ENCODE measurements at regions not wholly inside any gene's neighbourhood (a gene's known extent, or its start where the extent isn't known, plus 50 kb on each side); places are given as distances from the start of the nearest gene placed in this dataset.

GRCh38 chr4:38189445-38189844, 229.2 kb downstream of the PTTG2 start:
- peak overlapping the region; percentile 7 for H3K4me3 ChIP-seq (ENCODE audit: low read length)
- no peaks in the 10 kb centered on the region for H3K36me3 ChIP-seq (ENCODE audit: insufficient read depth, low read length)
- no peaks in the 10 kb centered on the region for H3K9me3 ChIP-seq (replicated peaks; ENCODE audit: low read length)
- no peak overlapping the region for H3K9ac ChIP-seq (ENCODE audit: low read depth, low read length)
- peaks cover 27% of the 10 kb centered on the region for H3K27me3 ChIP-seq (ENCODE audit: control insufficient read depth, insufficient read depth, low read length)
- H3K4me1 ChIP-seq (ENCODE audit: control insufficient read depth, insufficient read depth, low read length): peaks cover 28% of the 10 kb centered on the region
- peak overlapping the region; percentile 10 for H3K4me2 ChIP-seq (ENCODE audit: low read length)

GRCh38 chr4:38190717-38191178, 230.6 kb downstream of the PTTG2 start:
- Histone ChIP-seq H3K9me3 (replicated peaks; ENCODE audit: low read length) (peaks cover 4% of the 10 kb centered on the region), H3K27me3 (ENCODE audit: control insufficient read depth, insufficient read depth, low read length) (peaks cover 33% of the 10 kb centered on the region), H3K9ac (ENCODE audit: low read depth, low read length) (no peak overlapping the region), H3K4me2 (ENCODE audit: low read length) (peak overlapping the region; percentile 48), H3K4me1 (ENCODE audit: control insufficient read depth, insufficient read depth, low read length) (peaks cover 28% of the 10 kb centered on the region), H3K4me3 (ENCODE audit: low read length) (no peak overlapping the region), H3K36me3 (ENCODE audit: insufficient read depth, low read length) (no peaks in the 10 kb centered on the region)

GRCh38 chr4:38192516-38192915, 232.3 kb downstream of the PTTG2 start:
- Histone ChIP-seq H3K36me3 (ENCODE audit: insufficient read depth, low read length) (no peaks in the 10 kb centered on the region), H3K27me3 (ENCODE audit: control insufficient read depth, insufficient read depth, low read length) (peaks cover 33% of the 10 kb centered on the region), H3K4me3 (ENCODE audit: low read length) (no peak overlapping the region), H3K9me3 (replicated peaks; ENCODE audit: low read length) (peaks cover 4% of the 10 kb centered on the region), H3K4me1 (ENCODE audit: control insufficient read depth, insufficient read depth, low read length) (peaks cover 28% of the 10 kb centered on the region), H3K9ac (ENCODE audit: low read depth, low read length) (no peak overlapping the region), H3K4me2 (ENCODE audit: low read length) (no peak overlapping the region)

GRCh38 chr4:38193236-38193863, 233.2 kb downstream of the PTTG2 start:
- no peak overlapping the region for H3K9ac ChIP-seq (ENCODE audit: low read depth, low read length)
- H3K36me3 ChIP-seq (ENCODE audit: insufficient read depth, low read length): no peaks in the 10 kb centered on the region

GRCh38 chr4:38194047-38194602, 233.9 kb downstream of the PTTG2 start:
- Histone ChIP-seq H3K4me3 (ENCODE audit: low read length) (no peak overlapping the region), H3K27me3 (ENCODE audit: control insufficient read depth, insufficient read depth, low read length) (peaks cover 40% of the 10 kb centered on the region), H3K36me3 (ENCODE audit: insufficient read depth, low read length) (no peaks in the 10 kb centered on the region), H3K4me1 (ENCODE audit: control insufficient read depth, insufficient read depth, low read length) (peaks cover 21% of the 10 kb centered on the region), H3K4me2 (ENCODE audit: low read length) (no peak overlapping the region), H3K9ac (ENCODE audit: low read depth, low read length) (no peak overlapping the region), H3K9me3 (replicated peaks; ENCODE audit: low read length) (peaks cover 4% of the 10 kb centered on the region)

More at GRCh38 chr4:38193236-38193863, 233.2 kb downstream of the PTTG2 start:
- H3K4me2 ChIP-seq (ENCODE audit: low read length): no peak overlapping the region
- H3K4me1 ChIP-seq (ENCODE audit: control insufficient read depth, insufficient read depth, low read length): peaks cover 28% of the 10 kb centered on the region
- no peak overlapping the region for H3K4me3 ChIP-seq (ENCODE audit: low read length)
- peaks cover 37% of the 10 kb centered on the region for H3K27me3 ChIP-seq (ENCODE audit: control insufficient read depth, insufficient read depth, low read length)
- peaks cover 4% of the 10 kb centered on the region for H3K9me3 ChIP-seq (replicated peaks; ENCODE audit: low read length)

- peaks cover 51% of the 10 kb centered on the region for H3K27me3 ChIP-seq (ENCODE audit: control insufficient read depth, insufficient read depth, low read length)
- peaks cover 8% of the 10 kb centered on the region for H3K4me1 ChIP-seq (ENCODE audit: control insufficient read depth, insufficient read depth, low read length)
- H3K4me3 ChIP-seq (ENCODE audit: low read length): no peak overlapping the region
- no peak overlapping the region for H3K9ac ChIP-seq (ENCODE audit: low read depth, low read length)
- H3K36me3 ChIP-seq (ENCODE audit: insufficient read depth, low read length): no peaks in the 10 kb centered on the region
- no peak overlapping the region for H3K4me2 ChIP-seq (ENCODE audit: low read length)
- peaks cover 4% of the 10 kb centered on the region for H3K9me3 ChIP-seq (replicated peaks; ENCODE audit: low read length)
These were observed 235.3 kb downstream of the PTTG2 start for GRCh38 chr4:38195486-38195885.

- H3K9ac ChIP-seq (ENCODE audit: low read depth, low read length): no peak overlapping the region
- H3K9me3 ChIP-seq (replicated peaks; ENCODE audit: low read length): peaks cover 4% of the 10 kb centered on the region
- H3K4me1 ChIP-seq (ENCODE audit: control insufficient read depth, insufficient read depth, low read length): peaks cover 4% of the 10 kb centered on the region
- H3K4me2 ChIP-seq (ENCODE audit: low read length): no peak overlapping the region
- no peak overlapping the region for H3K4me3 ChIP-seq (ENCODE audit: low read length)
- no peaks in the 10 kb centered on the region for H3K36me3 ChIP-seq (ENCODE audit: insufficient read depth, low read length)
- peaks cover 52% of the 10 kb centered on the region for H3K27me3 ChIP-seq (ENCODE audit: control insufficient read depth, insufficient read depth, low read length)
These were observed 235.7 kb downstream of the PTTG2 start for GRCh38 chr4:38195911-38196310.

- Histone ChIP-seq H3K9ac (ENCODE audit: low read depth, low read length) (no peak overlapping the region), H3K27me3 (ENCODE audit: control insufficient read depth, insufficient read depth, low read length) (peaks cover 25% of the 10 kb centered on the region), H3K4me2 (ENCODE audit: low read length) (no peak overlapping the region), H3K36me3 (ENCODE audit: insufficient read depth, low read length) (no peaks in the 10 kb centered on the region), H3K4me3 (ENCODE audit: low read length) (no peak overlapping the region), H3K9me3 (replicated peaks; ENCODE audit: low read length) (no peaks in the 10 kb centered on the region), H3K4me1 (ENCODE audit: control insufficient read depth, insufficient read depth, low read length) (no peaks in the 10 kb centered on the region)
These were observed 242.0 kb downstream of the PTTG2 start for GRCh38 chr4:38202242-38202641.

- Histone ChIP-seq H3K9me3 (replicated peaks; ENCODE audit: low read length) (no peaks in the 10 kb centered on the region), H3K36me3 (ENCODE audit: insufficient read depth, low read length) (no peaks in the 10 kb centered on the region), H3K27me3 (ENCODE audit: control insufficient read depth, insufficient read depth, low read length) (peaks cover 23% of the 10 kb centered on the region), H3K4me1 (ENCODE audit: control insufficient read depth, insufficient read depth, low read length) (no peaks in the 10 kb centered on the region), H3K9ac (ENCODE audit: low read depth, low read length) (no peak overlapping the region), H3K4me3 (ENCODE audit: low read length) (no peak overlapping the region), H3K4me2 (ENCODE audit: low read length) (no peak overlapping the region)
These were observed 243.4 kb downstream of the PTTG2 start for GRCh38 chr4:38203609-38204008.

- Histone ChIP-seq H3K9ac (ENCODE audit: low read depth, low read length) (no peak overlapping the region), H3K4me1 (ENCODE audit: control insufficient read depth, insufficient read depth, low read length) (no peaks in the 10 kb centered on the region)
These were observed 244.3 kb downstream of the PTTG2 start for GRCh38 chr4:38204339-38205035.

GRCh38 chr4:38205261-38205660, 245.1 kb downstream of the PTTG2 start:
- Histone ChIP-seq H3K27me3 (ENCODE audit: control insufficient read depth, insufficient read depth, low read length) (peaks cover 14% of the 10 kb centered on the region), H3K4me1 (ENCODE audit: control insufficient read depth, insufficient read depth, low read length) (no peaks in the 10 kb centered on the region), H3K9ac (ENCODE audit: low read depth, low read length) (no peak overlapping the region), H3K4me2 (ENCODE audit: low read length) (no peak overlapping the region), H3K9me3 (replicated peaks; ENCODE audit: low read length) (no peaks in the 10 kb centered on the region), H3K36me3 (ENCODE audit: insufficient read depth, low read length) (no peaks in the 10 kb centered on the region), H3K4me3 (ENCODE audit: low read length) (no peak overlapping the region)

More at GRCh38 chr4:38204339-38205035, 244.3 kb downstream of the PTTG2 start:
- Histone ChIP-seq H3K4me2 (ENCODE audit: low read length) (no peak overlapping the region), H3K4me3 (ENCODE audit: low read length) (no peak overlapping the region), H3K27me3 (ENCODE audit: control insufficient read depth, insufficient read depth, low read length) (peaks cover 19% of the 10 kb centered on the region), H3K36me3 (ENCODE audit: insufficient read depth, low read length) (no peaks in the 10 kb centered on the region), H3K9me3 (replicated peaks; ENCODE audit: low read length) (no peaks in the 10 kb centered on the region)
